ENCODE measurements at regions not wholly inside any gene's neighbourhood (a gene's known extent, or its start where the extent isn't known, plus 50 kb on each side); places are given as distances from the start of the nearest gene placed in this dataset.

GRCh38 chr12:91432755-91433154, 250.1 kb upstream of the DCN start:
- no peak for DNase-seq (ENCODE audit: low read depth in 4 of 4, low spot score in 2 of 4)

GRCh38 chr12:91432089-91432488, 249.5 kb upstream of the DCN start:
- DNase-seq (ENCODE audit: low read depth in 4 of 4, low spot score in 2 of 4): peak in 1 of 4 donors; percentile 52

- no peak for DNase-seq (ENCODE audit: low read depth in 4 of 4, low spot score in 2 of 4)
These were observed 241.9 kb upstream of the DCN start for GRCh38 chr12:91424506-91424905.

GRCh38 chr12:91423693-91424050, 241.1 kb upstream of the DCN start:
- DNase-seq (ENCODE audit: low read depth in 4 of 4, low spot score in 2 of 4): no peak

GRCh38 chr12:91422811-91423692, 240.4 kb upstream of the DCN start:
- DNase-seq (ENCODE audit: low read depth in 4 of 4, low spot score in 2 of 4): no peak

- no peak for DNase-seq (ENCODE audit: low read depth in 4 of 4, low spot score in 2 of 4)
These were observed 239.5 kb upstream of the DCN start for GRCh38 chr12:91422127-91422526.

- no peak for DNase-seq (ENCODE audit: low read depth in 4 of 4, low spot score in 2 of 4)
These were observed 237.2 kb upstream of the DCN start for GRCh38 chr12:91419809-91420208.

- DNase-seq (ENCODE audit: low read depth in 4 of 4, low spot score in 2 of 4): no peak
These were observed 235.8 kb upstream of the DCN start for GRCh38 chr12:91418221-91419090.

- no peak for DNase-seq (ENCODE audit: low read depth in 4 of 4, low spot score in 2 of 4)
These were observed 235.0 kb upstream of the DCN start for GRCh38 chr12:91417650-91418049.

GRCh38 chr12:91414636-91415035, 232.0 kb upstream of the DCN start:
- DNase-seq (ENCODE audit: low read depth in 4 of 4, low spot score in 2 of 4): no peak

GRCh38 chr12:91413581-91414546, 231.2 kb upstream of the DCN start:
- DNase-seq (ENCODE audit: low read depth in 4 of 4, low spot score in 2 of 4): no peak

- no peak for DNase-seq (ENCODE audit: low read depth in 4 of 4, low spot score in 2 of 4)
These were observed 224.3 kb upstream of the DCN start for GRCh38 chr12:91406920-91407341.

GRCh38 chr12:91404441-91404840, 221.8 kb upstream of the DCN start:
- no peak for DNase-seq (ENCODE audit: low read depth in 4 of 4, low spot score in 2 of 4)

- no peak for DNase-seq (ENCODE audit: low read depth in 4 of 4, low spot score in 2 of 4)
These were observed 218.6 kb upstream of the DCN start for GRCh38 chr12:91401190-91401589.

GRCh38 chr12:91400271-91400670, 217.7 kb upstream of the DCN start:
- no peak for DNase-seq (ENCODE audit: low read depth in 4 of 4, low spot score in 2 of 4)

- no peak for DNase-seq (ENCODE audit: low read depth in 4 of 4, low spot score in 2 of 4)
These were observed 215.4 kb upstream of the DCN start for GRCh38 chr12:91397866-91398532.

- DNase-seq (ENCODE audit: low read depth in 4 of 4, low spot score in 2 of 4): no peak
These were observed 213.7 kb upstream of the DCN start for GRCh38 chr12:91396293-91396692.

GRCh38 chr12:91395628-91396135, 213.1 kb upstream of the DCN start:
- DNase-seq (ENCODE audit: low read depth in 4 of 4, low spot score in 2 of 4): no peak

GRCh38 chr12:91394903-91395302, 212.3 kb upstream of the DCN start:
- no peak for DNase-seq (ENCODE audit: low read depth in 4 of 4, low spot score in 2 of 4)

- peak; percentile 30 to 70 (median 58) for DNase-seq (ENCODE audit: low read depth in 4 of 4, low spot score in 2 of 4)
These were observed 206.0 kb upstream of the DCN start for GRCh38 chr12:91388573-91388972.
